SK-N-SH treated with all-trans-retinoic acid at 6 μM for 48 hours (cell line): ENCODE measurements at regions not wholly inside any gene's neighbourhood (a gene's known extent, or its start where the extent isn't known, plus 50 kb on each side); places are given as distances from the start of the nearest gene placed in this dataset.

Experiments used
- ATAC-seq: fragments of 200-7000 bp; cut with Tn5 transposase; 3 replicates; pipeline ENCODE4 v1.9.1; 2020; ENCODE audit warnings: mild to moderate bottlenecking, moderate library complexity
- ARNTL ChIP-seq: fragments of 450-650 bp; formaldehyde crosslinking; IDR thresholded peaks from 2 replicates; pipeline ENCODE4 v1.5.0; 2020; ENCODE audit warnings: low read depth, mild to moderate bottlenecking, moderate library complexity, borderline replicate concordance
- BACH2 ChIP-seq: fragments of 250-450 bp; sonication (Bioruptor Pico); IDR thresholded peaks from 2 replicates; pipeline ENCODE4 v1.9.0; 2021; ENCODE audit warnings: mild to moderate bottlenecking, borderline replicate concordance
- ESRRG ChIP-seq: fragments of 250-450 bp; sonication (Bioruptor Pico); IDR thresholded peaks from 2 replicates; pipeline ENCODE4 v1.6.1; 2021; ENCODE audit warnings: mild to moderate bottlenecking
- GLIS3 ChIP-seq: fragments of 250-450 bp; sonication (Bioruptor Pico); IDR thresholded peaks from 2 replicates; pipeline ENCODE4 v1.5.0; 2020; ENCODE audit warnings: mild to moderate bottlenecking, moderate library complexity
- ISL1 ChIP-seq: fragments of 250-450 bp; sonication (Bioruptor Pico); IDR thresholded peaks from 2 replicates; pipeline ENCODE4 v2.1.2; 2022; ENCODE audit warnings: mild to moderate bottlenecking, moderate library complexity
- OSR1 ChIP-seq: fragments of 250-450 bp; sonication (Bioruptor Pico); IDR thresholded peaks from 2 replicates; pipeline ENCODE4 v1.8.0; 2022; ENCODE audit warnings: moderate library complexity, mild to moderate bottlenecking, inconsistent platforms
- PPARA ChIP-seq: fragments of 250-450 bp; sonication (Bioruptor Pico); IDR thresholded peaks from 2 replicates; pipeline ENCODE4 v1.5.0; 2020; ENCODE audit warnings: mild to moderate bottlenecking, borderline replicate concordance
- SNAI2 ChIP-seq: fragments of 250-450 bp; sonication (Bioruptor Pico); IDR thresholded peaks from 2 replicates; pipeline ENCODE4 v1.5.0; 2020; ENCODE audit warnings: mild to moderate bottlenecking, moderate library complexity
- TOX ChIP-seq: fragments of 250-450 bp; sonication (Bioruptor Pico); IDR thresholded peaks from 2 replicates; pipeline ENCODE4 v1.8.0; 2021; ENCODE audit warnings: mild to moderate bottlenecking, moderate library complexity, borderline replicate concordance
- ZC3H10 ChIP-seq: fragments of 250-450 bp; sonication (Bioruptor Pico); IDR thresholded peaks from 2 replicates; pipeline ENCODE4 v1.5.1; 2021; ENCODE audit warnings: mild to moderate bottlenecking, moderate library complexity
- ZFP3 ChIP-seq: fragments of 250-450 bp; sonication (Bioruptor Pico); IDR thresholded peaks from 2 replicates; pipeline ENCODE4 v1.5.0; 2020; ENCODE audit warnings: mild to moderate bottlenecking, moderate library complexity
- ZFP30 ChIP-seq: fragments of 450-650 bp; formaldehyde crosslinking; IDR thresholded peaks from 2 replicates; pipeline ENCODE4 v1.5.0; 2022; ENCODE audit warnings: mild to moderate bottlenecking, moderate library complexity
- ZNF565 ChIP-seq: fragments of 450-650 bp; formaldehyde crosslinking; conservative IDR thresholded peaks from 2 replicates; pipeline ENCODE4 v1.5.0; 2020; ENCODE audit warnings: low read depth, mild to moderate bottlenecking, moderate library complexity
- ZNF70 ChIP-seq: fragments of 450-650 bp; formaldehyde crosslinking; IDR thresholded peaks from 2 replicates; pipeline ENCODE4 v1.5.0; 2020; ENCODE audit warnings: mild to moderate bottlenecking, moderate library complexity
- TF ChIP-seq, protein P1 (sequence below): fragments of 250-450 bp; sonication (Bioruptor Pico); IDR thresholded peaks from 2 replicates; pipeline ENCODE4 v1.5.1; 2020; ENCODE audit warnings: low read depth, mild to moderate bottlenecking, moderate library complexity
- TF ChIP-seq, protein P2 (sequence below): fragments of 250-450 bp; sonication (Bioruptor Pico); IDR thresholded peaks from 2 replicates; pipeline ENCODE4 v1.5.0; 2020; ENCODE audit warnings: mild to moderate bottlenecking, moderate library complexity
- TF ChIP-seq, protein P3 (sequence below): fragments of 250-450 bp; sonication (Bioruptor Pico); IDR thresholded peaks from 2 replicates; pipeline ENCODE4 v1.8.0; 2021; ENCODE audit warnings: low read depth, mild to moderate bottlenecking, moderate library complexity, borderline replicate concordance
- TF ChIP-seq, protein P4 (sequence below): fragments of 250-450 bp; sonication (Bioruptor Pico); IDR thresholded peaks from 2 replicates; pipeline ENCODE4 v1.8.0; 2020; ENCODE audit warnings: mild to moderate bottlenecking, moderate library complexity, borderline replicate concordance
- TF ChIP-seq, protein P5 (sequence below): fragments of 250-450 bp; sonication (Bioruptor Pico); IDR thresholded peaks from 2 replicates; pipeline ENCODE4 v1.5.1; 2021; ENCODE audit warnings: mild to moderate bottlenecking, moderate library complexity

DNA sequence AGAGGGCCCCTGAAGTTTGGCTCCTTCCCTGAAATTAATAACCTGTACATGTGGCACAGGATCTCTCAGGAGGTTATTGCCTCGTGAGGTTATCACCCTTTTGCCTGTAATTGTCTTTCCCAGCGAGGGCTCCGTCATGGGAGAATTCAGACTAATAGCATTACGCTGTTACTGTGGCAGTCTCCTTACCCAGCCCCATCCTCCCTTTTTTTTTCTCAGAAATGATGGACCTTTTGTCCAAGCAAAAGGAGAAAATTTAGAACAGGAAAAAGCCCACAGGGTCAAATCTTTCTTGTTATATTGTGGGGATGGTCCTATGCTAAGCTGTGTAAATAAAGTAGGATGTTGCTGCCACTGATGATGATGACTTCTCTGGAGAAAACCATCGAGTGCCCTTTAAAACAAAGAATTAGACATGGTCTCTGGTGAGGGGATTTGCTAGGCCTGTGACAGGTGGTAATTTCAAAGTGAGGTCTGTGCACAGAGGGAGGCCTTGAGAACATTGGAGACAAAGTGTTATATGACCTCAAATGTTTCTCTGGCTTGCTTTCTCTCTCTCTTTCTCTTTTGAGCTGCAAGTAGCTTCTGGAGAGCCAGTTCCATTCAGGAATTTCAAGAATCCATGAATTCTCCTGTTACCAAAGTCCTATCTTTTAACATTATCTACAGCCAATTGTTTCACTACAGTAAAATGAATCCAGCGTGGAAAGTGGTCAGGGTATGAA is 357.2 kb downstream of the BMP4 start:
- no peak for TF ChIP-seq BACH2 (CRISPR knock-in tag)
- no peak for TF ChIP-seq ISL1 (CRISPR knock-in tag)
- no peak for TF ChIP-seq ESRRG (CRISPR knock-in tag)
- TF ChIP-seq, protein P1, sequence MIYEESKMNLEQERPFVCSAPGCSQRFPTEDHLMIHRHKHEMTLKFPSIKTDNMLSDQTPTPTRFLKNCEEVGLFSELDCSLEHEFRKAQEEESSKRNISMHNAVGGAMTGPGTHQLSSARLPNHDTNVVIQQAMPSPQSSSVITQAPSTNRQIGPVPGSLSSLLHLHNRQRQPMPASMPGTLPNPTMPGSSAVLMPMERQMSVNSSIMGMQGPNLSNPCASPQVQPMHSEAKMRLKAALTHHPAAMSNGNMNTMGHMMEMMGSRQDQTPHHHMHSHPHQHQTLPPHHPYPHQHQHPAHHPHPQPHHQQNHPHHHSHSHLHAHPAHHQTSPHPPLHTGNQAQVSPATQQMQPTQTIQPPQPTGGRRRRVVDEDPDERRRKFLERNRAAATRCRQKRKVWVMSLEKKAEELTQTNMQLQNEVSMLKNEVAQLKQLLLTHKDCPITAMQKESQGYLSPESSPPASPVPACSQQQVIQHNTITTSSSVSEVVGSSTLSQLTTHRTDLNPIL (CRISPR knock-in tag) = no peak
- no peak for TF ChIP-seq ARNTL
- no peak for TF ChIP-seq ZNF565 (CRISPR knock-in tag)
- TF ChIP-seq, protein P2, sequence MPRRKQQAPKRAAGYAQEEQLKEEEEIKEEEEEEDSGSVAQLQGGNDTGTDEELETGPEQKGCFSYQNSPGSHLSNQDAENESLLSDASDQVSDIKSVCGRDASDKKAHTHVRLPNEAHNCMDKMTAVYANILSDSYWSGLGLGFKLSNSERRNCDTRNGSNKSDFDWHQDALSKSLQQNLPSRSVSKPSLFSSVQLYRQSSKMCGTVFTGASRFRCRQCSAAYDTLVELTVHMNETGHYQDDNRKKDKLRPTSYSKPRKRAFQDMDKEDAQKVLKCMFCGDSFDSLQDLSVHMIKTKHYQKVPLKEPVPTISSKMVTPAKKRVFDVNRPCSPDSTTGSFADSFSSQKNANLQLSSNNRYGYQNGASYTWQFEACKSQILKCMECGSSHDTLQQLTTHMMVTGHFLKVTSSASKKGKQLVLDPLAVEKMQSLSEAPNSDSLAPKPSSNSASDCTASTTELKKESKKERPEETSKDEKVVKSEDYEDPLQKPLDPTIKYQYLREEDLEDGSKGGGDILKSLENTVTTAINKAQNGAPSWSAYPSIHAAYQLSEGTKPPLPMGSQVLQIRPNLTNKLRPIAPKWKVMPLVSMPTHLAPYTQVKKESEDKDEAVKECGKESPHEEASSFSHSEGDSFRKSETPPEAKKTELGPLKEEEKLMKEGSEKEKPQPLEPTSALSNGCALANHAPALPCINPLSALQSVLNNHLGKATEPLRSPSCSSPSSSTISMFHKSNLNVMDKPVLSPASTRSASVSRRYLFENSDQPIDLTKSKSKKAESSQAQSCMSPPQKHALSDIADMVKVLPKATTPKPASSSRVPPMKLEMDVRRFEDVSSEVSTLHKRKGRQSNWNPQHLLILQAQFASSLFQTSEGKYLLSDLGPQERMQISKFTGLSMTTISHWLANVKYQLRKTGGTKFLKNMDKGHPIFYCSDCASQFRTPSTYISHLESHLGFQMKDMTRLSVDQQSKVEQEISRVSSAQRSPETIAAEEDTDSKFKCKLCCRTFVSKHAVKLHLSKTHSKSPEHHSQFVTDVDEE = no peak
- ATAC-seq = no peak

DNA sequence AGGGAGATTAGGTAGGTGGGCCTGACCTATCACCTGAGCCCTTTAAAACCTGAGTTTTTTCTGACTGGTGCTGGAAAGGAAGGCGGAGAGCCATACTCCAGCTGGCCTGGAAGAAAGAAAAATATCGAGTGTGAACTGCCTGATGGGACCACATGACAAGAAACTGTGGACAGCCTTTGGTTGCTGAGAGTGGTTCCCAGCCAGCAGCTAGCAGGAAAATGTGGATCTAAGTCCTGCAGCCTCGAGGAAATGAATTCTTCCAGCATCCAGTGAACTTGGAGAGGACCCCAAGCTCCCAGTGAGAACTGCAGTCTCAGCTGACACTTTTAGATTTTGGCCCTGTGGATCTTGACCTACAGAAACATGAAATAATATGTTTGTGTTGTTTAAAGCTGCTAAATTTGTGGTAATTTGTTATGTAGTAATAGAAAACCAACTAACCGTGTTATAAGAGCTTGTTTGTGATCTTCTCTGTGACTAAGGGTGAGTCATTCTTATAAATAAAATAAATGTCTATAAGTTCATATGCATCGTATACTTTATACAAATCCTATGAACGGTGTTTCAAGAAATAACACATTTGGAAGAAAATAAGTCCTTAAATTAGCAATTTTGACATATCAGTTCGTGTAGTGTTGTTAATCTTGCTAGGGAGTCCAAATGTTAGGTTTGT is 359.6 kb downstream of the BMP4 start:
- no peak for TF ChIP-seq BACH2 (CRISPR knock-in tag)
- TF ChIP-seq, protein P1 (CRISPR knock-in tag) = no peak
- no peak for TF ChIP-seq PPARA (CRISPR knock-in tag)
- TF ChIP-seq ZFP3 = no peak
- TF ChIP-seq, all 23 proteins: peak for 0
- ATAC-seq = no peak

DNA sequence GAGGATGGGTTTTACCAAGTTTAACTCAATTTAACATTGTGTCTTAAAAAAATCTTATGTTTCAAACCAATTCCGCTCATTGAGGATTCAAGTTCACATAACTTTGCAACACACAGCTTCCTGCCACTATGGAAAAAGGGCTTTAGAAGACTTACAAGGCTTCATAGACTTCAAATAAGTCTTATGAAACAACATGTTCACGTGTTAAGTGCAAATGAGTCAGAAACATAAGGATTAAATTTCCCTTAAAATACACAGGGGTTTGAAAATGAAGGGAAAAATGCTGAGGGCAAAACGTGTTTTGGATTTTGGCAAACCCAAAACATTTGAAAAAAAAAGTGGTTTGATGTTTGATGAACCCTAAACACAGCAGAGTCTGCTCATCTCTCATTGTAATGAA is 364.8 kb downstream of the BMP4 start:
- TF ChIP-seq, protein P3, sequence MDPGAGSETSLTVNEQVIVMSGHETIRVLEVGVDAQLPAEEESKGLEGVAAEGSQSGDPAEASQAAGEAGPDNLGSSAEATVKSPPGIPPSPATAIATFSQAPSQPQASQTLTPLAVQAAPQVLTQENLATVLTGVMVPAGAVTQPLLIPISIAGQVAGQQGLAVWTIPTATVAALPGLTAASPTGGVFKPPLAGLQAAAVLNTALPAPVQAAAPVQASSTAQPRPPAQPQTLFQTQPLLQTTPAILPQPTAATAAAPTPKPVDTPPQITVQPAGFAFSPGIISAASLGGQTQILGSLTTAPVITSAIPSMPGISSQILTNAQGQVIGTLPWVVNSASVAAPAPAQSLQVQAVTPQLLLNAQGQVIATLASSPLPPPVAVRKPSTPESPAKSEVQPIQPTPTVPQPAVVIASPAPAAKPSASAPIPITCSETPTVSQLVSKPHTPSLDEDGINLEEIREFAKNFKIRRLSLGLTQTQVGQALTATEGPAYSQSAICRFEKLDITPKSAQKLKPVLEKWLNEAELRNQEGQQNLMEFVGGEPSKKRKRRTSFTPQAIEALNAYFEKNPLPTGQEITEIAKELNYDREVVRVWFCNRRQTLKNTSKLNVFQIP (CRISPR knock-in tag) = no peak
- TF ChIP-seq ISL1 (CRISPR knock-in tag) (no peak), SNAI2 (CRISPR knock-in tag) (no peak), ARNTL (no peak), ZC3H10 (no peak), BACH2 (CRISPR knock-in tag) (no peak), TOX (CRISPR knock-in tag) (no peak), ZNF70 (no peak), ZFP30 (no peak), OSR1 (CRISPR knock-in tag) (no peak), GLIS3 (CRISPR knock-in tag) (no peak)
- TF ChIP-seq, protein P4, sequence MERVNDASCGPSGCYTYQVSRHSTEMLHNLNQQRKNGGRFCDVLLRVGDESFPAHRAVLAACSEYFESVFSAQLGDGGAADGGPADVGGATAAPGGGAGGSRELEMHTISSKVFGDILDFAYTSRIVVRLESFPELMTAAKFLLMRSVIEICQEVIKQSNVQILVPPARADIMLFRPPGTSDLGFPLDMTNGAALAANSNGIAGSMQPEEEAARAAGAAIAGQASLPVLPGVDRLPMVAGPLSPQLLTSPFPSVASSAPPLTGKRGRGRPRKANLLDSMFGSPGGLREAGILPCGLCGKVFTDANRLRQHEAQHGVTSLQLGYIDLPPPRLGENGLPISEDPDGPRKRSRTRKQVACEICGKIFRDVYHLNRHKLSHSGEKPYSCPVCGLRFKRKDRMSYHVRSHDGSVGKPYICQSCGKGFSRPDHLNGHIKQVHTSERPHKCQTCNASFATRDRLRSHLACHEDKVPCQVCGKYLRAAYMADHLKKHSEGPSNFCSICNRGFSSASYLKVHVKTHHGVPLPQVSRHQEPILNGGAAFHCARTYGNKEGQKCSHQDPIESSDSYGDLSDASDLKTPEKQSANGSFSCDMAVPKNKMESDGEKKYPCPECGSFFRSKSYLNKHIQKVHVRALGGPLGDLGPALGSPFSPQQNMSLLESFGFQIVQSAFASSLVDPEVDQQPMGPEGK (CRISPR knock-in tag) = no peak
- TF ChIP-seq, protein P5, sequence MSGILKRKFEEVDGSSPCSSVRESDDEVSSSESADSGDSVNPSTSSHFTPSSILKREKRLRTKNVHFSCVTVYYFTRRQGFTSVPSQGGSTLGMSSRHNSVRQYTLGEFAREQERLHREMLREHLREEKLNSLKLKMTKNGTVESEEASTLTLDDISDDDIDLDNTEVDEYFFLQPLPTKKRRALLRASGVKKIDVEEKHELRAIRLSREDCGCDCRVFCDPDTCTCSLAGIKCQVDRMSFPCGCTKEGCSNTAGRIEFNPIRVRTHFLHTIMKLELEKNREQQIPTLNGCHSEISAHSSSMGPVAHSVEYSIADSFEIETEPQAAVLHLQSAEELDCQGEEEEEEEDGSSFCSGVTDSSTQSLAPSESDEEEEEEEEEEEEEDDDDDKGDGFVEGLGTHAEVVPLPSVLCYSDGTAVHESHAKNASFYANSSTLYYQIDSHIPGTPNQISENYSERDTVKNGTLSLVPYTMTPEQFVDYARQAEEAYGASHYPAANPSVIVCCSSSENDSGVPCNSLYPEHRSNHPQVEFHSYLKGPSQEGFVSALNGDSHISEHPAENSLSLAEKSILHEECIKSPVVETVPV (CRISPR knock-in tag) = no peak
- ATAC-seq = no peak
